SK-N-SH treated with all-trans-retinoic acid at 6 μM for 48 hours (cell line): ENCODE measurements at regions not wholly inside any gene's neighbourhood (a gene's known extent, or its start where the extent isn't known, plus 50 kb on each side); places are given as distances from the start of the nearest gene placed in this dataset.

Experiments
- ATAC-seq: fragments of 200-7000 bp; cut with Tn5 transposase; 3 replicates; pipeline ENCODE4 v1.9.1; 2020; ENCODE audit warnings: mild to moderate bottlenecking, moderate library complexity
- ARNTL ChIP-seq: fragments of 450-650 bp; formaldehyde crosslinking; IDR thresholded peaks from 2 replicates; pipeline ENCODE4 v1.5.0; 2020; ENCODE audit warnings: low read depth, mild to moderate bottlenecking, moderate library complexity, borderline replicate concordance
- BACH2 ChIP-seq: fragments of 250-450 bp; sonication (Bioruptor Pico); IDR thresholded peaks from 2 replicates; pipeline ENCODE4 v1.9.0; 2021; ENCODE audit warnings: mild to moderate bottlenecking, borderline replicate concordance
- CREB5 ChIP-seq: fragments of 250-450 bp; sonication (Bioruptor Pico); IDR thresholded peaks from 2 replicates; pipeline ENCODE4 v1.5.1; 2020; ENCODE audit warnings: low read depth, mild to moderate bottlenecking, moderate library complexity
- CSDC2 ChIP-seq: fragments of 250-450 bp; sonication (Bioruptor Pico); IDR thresholded peaks from 2 replicates; pipeline ENCODE4 v1.5.0; 2020; ENCODE audit warnings: mild to moderate bottlenecking, moderate library complexity
- CSRNP3 ChIP-seq: fragments of 250-450 bp; sonication (Bioruptor Pico); IDR thresholded peaks from 2 replicates; pipeline ENCODE4 v1.5.1; 2021; ENCODE audit warnings: mild to moderate bottlenecking, moderate library complexity
- ESRRG ChIP-seq: fragments of 250-450 bp; sonication (Bioruptor Pico); IDR thresholded peaks from 2 replicates; pipeline ENCODE4 v1.6.1; 2021; ENCODE audit warnings: mild to moderate bottlenecking
- ISL1 ChIP-seq: fragments of 250-450 bp; sonication (Bioruptor Pico); IDR thresholded peaks from 2 replicates; pipeline ENCODE4 v2.1.2; 2022; ENCODE audit warnings: mild to moderate bottlenecking, moderate library complexity
- OSR1 ChIP-seq: fragments of 250-450 bp; sonication (Bioruptor Pico); IDR thresholded peaks from 2 replicates; pipeline ENCODE4 v1.8.0; 2022; ENCODE audit warnings: moderate library complexity, mild to moderate bottlenecking, inconsistent platforms
- PATZ1 ChIP-seq: fragments of 250-450 bp; sonication (Bioruptor Pico); IDR thresholded peaks from 2 replicates; pipeline ENCODE4 v1.8.0; 2020; ENCODE audit warnings: mild to moderate bottlenecking, moderate library complexity, borderline replicate concordance
- POU6F1 ChIP-seq: fragments of 250-450 bp; sonication (Bioruptor Pico); IDR thresholded peaks from 2 replicates; pipeline ENCODE4 v1.8.0; 2021; ENCODE audit warnings: low read depth, mild to moderate bottlenecking, moderate library complexity, borderline replicate concordance
- PPARA ChIP-seq: fragments of 250-450 bp; sonication (Bioruptor Pico); IDR thresholded peaks from 2 replicates; pipeline ENCODE4 v1.5.0; 2020; ENCODE audit warnings: mild to moderate bottlenecking, borderline replicate concordance
- RARB ChIP-seq: fragments of 250-450 bp; sonication (Bioruptor Pico); IDR thresholded peaks from 2 replicates; pipeline ENCODE4 v1.8.0; 2021; ENCODE audit warnings: mild to moderate bottlenecking, moderate library complexity
- SNAI2 ChIP-seq: fragments of 250-450 bp; sonication (Bioruptor Pico); IDR thresholded peaks from 2 replicates; pipeline ENCODE4 v1.5.0; 2020; ENCODE audit warnings: mild to moderate bottlenecking, moderate library complexity
- TCF4 ChIP-seq: fragments of 250-450 bp; sonication (Bioruptor Pico); IDR thresholded peaks from 2 replicates; pipeline ENCODE4 v1.8.0; 2021; ENCODE audit warnings: mild to moderate bottlenecking, moderate library complexity, borderline replicate concordance
- TOX ChIP-seq: fragments of 250-450 bp; sonication (Bioruptor Pico); IDR thresholded peaks from 2 replicates; pipeline ENCODE4 v1.8.0; 2021; ENCODE audit warnings: mild to moderate bottlenecking, moderate library complexity, borderline replicate concordance
- ZC3H10 ChIP-seq: fragments of 250-450 bp; sonication (Bioruptor Pico); IDR thresholded peaks from 2 replicates; pipeline ENCODE4 v1.5.1; 2021; ENCODE audit warnings: mild to moderate bottlenecking, moderate library complexity
- ZFP3 ChIP-seq: fragments of 250-450 bp; sonication (Bioruptor Pico); IDR thresholded peaks from 2 replicates; pipeline ENCODE4 v1.5.0; 2020; ENCODE audit warnings: mild to moderate bottlenecking, moderate library complexity
- ZFP30 ChIP-seq: fragments of 450-650 bp; formaldehyde crosslinking; IDR thresholded peaks from 2 replicates; pipeline ENCODE4 v1.5.0; 2022; ENCODE audit warnings: mild to moderate bottlenecking, moderate library complexity
- ZNF565 ChIP-seq: fragments of 450-650 bp; formaldehyde crosslinking; conservative IDR thresholded peaks from 2 replicates; pipeline ENCODE4 v1.5.0; 2020; ENCODE audit warnings: low read depth, mild to moderate bottlenecking, moderate library complexity
- ZNF70 ChIP-seq: fragments of 450-650 bp; formaldehyde crosslinking; IDR thresholded peaks from 2 replicates; pipeline ENCODE4 v1.5.0; 2020; ENCODE audit warnings: mild to moderate bottlenecking, moderate library complexity
- ZNF8 ChIP-seq: fragments of 450-650 bp; formaldehyde crosslinking; IDR thresholded peaks from 2 replicates; pipeline ENCODE4 v1.5.0; 2020; ENCODE audit warnings: mild to moderate bottlenecking, moderate library complexity

- no peak for TF ChIP-seq POU6F1
Measured at GRCh38 chr3:139286825-139287224, 57.0 kb upstream of the MRPS22 start (continued).

- ATAC-seq, result no peak
- TF ChIP-seq RARB (CRISPR knock-in tag) (no peak), ARNTL (no peak), BACH2 (CRISPR knock-in tag) (no peak), ZNF70 (CRISPR knock-in tag) (no peak), CSDC2 (CRISPR knock-in tag) (no peak)
- TF ChIP-seq, all 23 proteins: peak for 0
Measured at GRCh38 chr3:139287557-139287956, 56.3 kb upstream of the MRPS22 start.

- peak; percentile 74 for ATAC-seq
- TF ChIP-seq ZFP3 (CRISPR knock-in tag), result no peak
- no peak for TF ChIP-seq SNAI2 (CRISPR knock-in tag)
- TF ChIP-seq PPARA, result no peak
- no peak for TF ChIP-seq ZNF565 (CRISPR knock-in tag)
- TF ChIP-seq PATZ1 (CRISPR knock-in tag), result no peak
- no peak for TF ChIP-seq CSRNP3 (CRISPR knock-in tag)
- no peak for TF ChIP-seq ZNF70 (CRISPR knock-in tag)
- no peak for TF ChIP-seq ARNTL
- TF ChIP-seq TOX, result no peak
- no peak for TF ChIP-seq ESRRG (CRISPR knock-in tag)
- TF ChIP-seq ZFP30, result no peak
Measured at GRCh38 chr3:139288266-139288821, 55.5 kb upstream of the MRPS22 start.

- TF ChIP-seq ZC3H10 (no peak), CREB5 (no peak), RARB (CRISPR knock-in tag) (no peak), ZFP3 (CRISPR knock-in tag) (no peak), ISL1 (CRISPR knock-in tag) (no peak), TOX (no peak), ESRRG (CRISPR knock-in tag) (no peak), CSRNP3 (CRISPR knock-in tag) (no peak)
- no peak for ATAC-seq
Measured at GRCh38 chr3:139289860-139290524, 53.8 kb upstream of the MRPS22 start.

GRCh38 chr3:139291276-139292051 is 52.4 kb upstream of the MRPS22 start:
- no peak for ATAC-seq
- no peak for TF ChIP-seq OSR1 (CRISPR knock-in tag)
- TF ChIP-seq POU6F1, result no peak
- no peak for TF ChIP-seq BACH2 (CRISPR knock-in tag)
- TF ChIP-seq ZNF565 (CRISPR knock-in tag), result no peak
- TF ChIP-seq TCF4 (CRISPR knock-in tag), result no peak
- no peak for TF ChIP-seq ZNF70 (CRISPR knock-in tag)
- no peak for TF ChIP-seq PPARA
- no peak for TF ChIP-seq PATZ1 (CRISPR knock-in tag)
- TF ChIP-seq ZNF8, result no peak
- no peak for TF ChIP-seq ESRRG (CRISPR knock-in tag)
